ENCODE measurements at regions not wholly inside any gene's neighbourhood (a gene's known extent, or its start where the extent isn't known, plus 50 kb on each side); places are given as distances from the start of the nearest gene placed in this dataset.

GRCh38 chr10:123496375-123496774 lies 169.8 kb upstream of the GPR26 start:
- DNase-seq (ENCODE audit: low spot score), result no peak

GRCh38 chr10:123496996-123497660 lies 169.0 kb upstream of the GPR26 start:
- DNase-seq (ENCODE audit: low spot score), result no peak

- DNase-seq (ENCODE audit: low spot score), result no peak
Measured at GRCh38 chr10:123500110-123500509, 166.0 kb upstream of the GPR26 start.

GRCh38 chr10:123501148-123501547 lies 165.0 kb upstream of the GPR26 start:
- DNase-seq (ENCODE audit: low spot score), result no peak

GRCh38 chr10:123502983-123503382 lies 163.2 kb upstream of the GPR26 start:
- no peak for DNase-seq (ENCODE audit: low spot score)

GRCh38 chr10:123506455-123506854 lies 159.7 kb upstream of the GPR26 start:
- no peak for DNase-seq (ENCODE audit: low spot score)

GRCh38 chr10:123507298-123507697 lies 158.9 kb upstream of the GPR26 start:
- no peak for DNase-seq (ENCODE audit: low spot score)

GRCh38 chr10:123509338-123509737 lies 156.8 kb upstream of the GPR26 start:
- no peak for DNase-seq (ENCODE audit: low spot score)

- no peak for DNase-seq (ENCODE audit: low spot score)
Measured at GRCh38 chr10:123512901-123513775, 153.0 kb upstream of the GPR26 start.

- DNase-seq (ENCODE audit: low spot score), result no peak
Measured at GRCh38 chr10:123513870-123514269, 152.3 kb upstream of the GPR26 start.

GRCh38 chr10:123514996-123515395 lies 151.2 kb upstream of the GPR26 start:
- no peak for DNase-seq (ENCODE audit: low spot score)

- no peak for DNase-seq (ENCODE audit: low spot score)
Measured at GRCh38 chr10:123515661-123516060, 150.5 kb upstream of the GPR26 start.

- no peak for DNase-seq (ENCODE audit: low spot score)
Measured at GRCh38 chr10:123516291-123516690, 149.9 kb upstream of the GPR26 start.

GRCh38 chr10:123517426-123517825 lies 148.7 kb upstream of the GPR26 start:
- DNase-seq (ENCODE audit: low spot score), result no peak

GRCh38 chr10:123517901-123518300 lies 148.3 kb upstream of the GPR26 start:
- DNase-seq (ENCODE audit: low spot score), result no peak

GRCh38 chr10:123518765-123519164 lies 147.4 kb upstream of the GPR26 start:
- no peak for DNase-seq (ENCODE audit: low spot score)

GRCh38 chr10:123519861-123520260 lies 146.3 kb upstream of the GPR26 start:
- DNase-seq (ENCODE audit: low spot score), result no peak

GRCh38 chr10:123521076-123521475 lies 145.1 kb upstream of the GPR26 start:
- DNase-seq (ENCODE audit: low spot score), result no peak

GRCh38 chr10:123521556-123521955 lies 144.6 kb upstream of the GPR26 start:
- no peak for DNase-seq (ENCODE audit: low spot score)

- DNase-seq (ENCODE audit: low spot score), result no peak
Measured at GRCh38 chr10:123522702-123523312, 143.3 kb upstream of the GPR26 start.

GRCh38 chr10:123523833-123524232 lies 142.3 kb upstream of the GPR26 start:
- no peak for DNase-seq (ENCODE audit: low spot score)

GRCh38 chr10:123526356-123527064 lies 139.6 kb upstream of the GPR26 start:
- DNase-seq (ENCODE audit: low spot score), result no peak

All from activated CD4-positive, alpha-beta T cell treated with anti-CD3 and anti-CD28 coated beads, Interleukin-2, Interleukin-4, amounts not matched to agents 100 ng/mL and 50 ng/mL, durations not matched to agents 16 hours and 8 hours (primary cell).